GM19324 (cell line): ENCODE measurements at regions not wholly inside any gene's neighbourhood (a gene's known extent, or its start where the extent isn't known, plus 50 kb on each side); places are given as distances from the start of the nearest gene placed in this dataset.

Source experiments
- ATAC-seq: cut with Tn5 transposase; IDR thresholded peaks from one replicate; pipeline ENCODE4 v1.9.1; 2021; ENCODE audit warnings: mild to moderate bottlenecking, moderate library complexity; ENCODE audit not compliant: unreplicated experiment, low FRiP score

- ATAC-seq = no peak
Observed at GRCh38 chr5:6995115-6995514, 281.9 kb downstream of the TENT4A start.

GRCh38 chr5:7000310-7000709 is 287.1 kb downstream of the TENT4A start:
- ATAC-seq = no peak

- ATAC-seq = no peak
Observed at GRCh38 chr5:7010591-7010990, 297.4 kb downstream of the TENT4A start.

GRCh38 chr5:7012057-7012456 is 298.8 kb downstream of the TENT4A start:
- ATAC-seq = no peak

- no peak for ATAC-seq
Observed at GRCh38 chr5:7014611-7015010, 301.4 kb downstream of the TENT4A start.

- no peak for ATAC-seq
Observed at GRCh38 chr5:7015586-7016256, 302.5 kb downstream of the TENT4A start.

- ATAC-seq = no peak
Observed at GRCh38 chr5:7016999-7017747, 303.9 kb downstream of the TENT4A start.

GRCh38 chr5:7018198-7018597 is 305.0 kb downstream of the TENT4A start:
- no peak for ATAC-seq

GRCh38 chr5:7018601-7019000 is 305.4 kb downstream of the TENT4A start:
- no peak for ATAC-seq

- ATAC-seq = no peak
Observed at GRCh38 chr5:7036192-7036835, 323.1 kb downstream of the TENT4A start.

GRCh38 chr5:7039074-7039473 is 325.8 kb downstream of the TENT4A start:
- ATAC-seq = no peak

GRCh38 chr5:7040111-7040510 is 326.9 kb downstream of the TENT4A start:
- no peak for ATAC-seq

- no peak for ATAC-seq
Observed at GRCh38 chr5:7043797-7044196, 330.6 kb downstream of the TENT4A start.

GRCh38 chr5:7047511-7048261 is 334.5 kb downstream of the TENT4A start:
- no peak for ATAC-seq

GRCh38 chr5:7050986-7051385 is 337.8 kb downstream of the TENT4A start:
- ATAC-seq = no peak

GRCh38 chr5:7053125-7053524 is 339.9 kb downstream of the TENT4A start:
- ATAC-seq = no peak

GRCh38 chr5:7053528-7054209 is 340.4 kb downstream of the TENT4A start:
- ATAC-seq = no peak

- no peak for ATAC-seq
Observed at GRCh38 chr5:7066471-7067235, 329.3 kb upstream of the ADCY2 start.

GRCh38 chr5:7068156-7068555 is 327.8 kb upstream of the ADCY2 start:
- ATAC-seq = no peak

GRCh38 chr5:7068899-7069298 is 327.0 kb upstream of the ADCY2 start:
- no peak for ATAC-seq
